Endodermal cell (in vitro differentiated cells): ENCODE measurements at regions not wholly inside any gene's neighbourhood (a gene's known extent, or its start where the extent isn't known, plus 50 kb on each side); places are given as distances from the start of the nearest gene placed in this dataset.

ENCODE experiments used
- DNase-seq: peaks from one replicate; pipeline ENCODE4 v3.0.0-alpha.2; 2017
- H3K27ac ChIP-seq: 2 replicates; pipeline ENCODE4 v1.5.1; 2013; ENCODE audit warnings: mild to moderate bottlenecking, low read depth, low read length, moderate library complexity
- H3K27me3 ChIP-seq: 2 replicates; pipeline ENCODE4 v1.6.1; 2013; ENCODE audit warnings: mild to moderate bottlenecking, low read length, moderate library complexity; ENCODE audit not compliant: insufficient read depth, control insufficient read depth, poor library complexity, severe bottlenecking
- H3K36me3 ChIP-seq: 2 replicates; pipeline ENCODE4 v1.7.0; 2013; ENCODE audit warnings: mild to moderate bottlenecking, low read length, moderate library complexity; ENCODE audit not compliant: control insufficient read depth, insufficient read depth
- H3K4me1 ChIP-seq: one replicate; pipeline ENCODE4 v1.7.0; 2013; ENCODE audit warnings: low read length; ENCODE audit not compliant: control insufficient read depth, insufficient read depth
- H3K4me3 ChIP-seq: 2 replicates; pipeline ENCODE4 v1.5.1; 2013; ENCODE audit warnings: mild to moderate bottlenecking, low read length, moderate library complexity
- H3K9ac ChIP-seq: 2 replicates; pipeline ENCODE4 v1.6.1; 2013; ENCODE audit warnings: mild to moderate bottlenecking, low read length, moderate library complexity; ENCODE audit not compliant: poor library complexity, severe bottlenecking; ENCODE audit errors: extremely low read depth
- H3K9me3 ChIP-seq: 2 replicates; pipeline ENCODE4 v1.6.1; 2013; ENCODE audit warnings: mild to moderate bottlenecking, low read length, moderate library complexity; ENCODE audit not compliant: control insufficient read depth
- H3K27ac Mint-ChIP-seq: 2 replicates; pipeline ENCODE4 v1.8.0; 2020; ENCODE audit warnings: mixed read lengths
- H3K27me3 Mint-ChIP-seq: 2 replicates; pipeline ENCODE4 v1.8.0; 2021; ENCODE audit warnings: mild to moderate bottlenecking, mixed read lengths; ENCODE audit not compliant: insufficient read depth
- H3K36me3 Mint-ChIP-seq: 2 replicates; pipeline ENCODE4 v1.8.0; 2020; ENCODE audit warnings: low read depth, mixed read lengths
- H3K4me1 Mint-ChIP-seq: 2 replicates; pipeline ENCODE4 v1.8.0; 2020; ENCODE audit warnings: mixed read lengths
- H3K4me3 Mint-ChIP-seq: 2 replicates; pipeline ENCODE4 v1.8.0; 2020; ENCODE audit warnings: mild to moderate bottlenecking, moderate library complexity, mixed read lengths
- H3K9me3 Mint-ChIP-seq: 2 replicates; pipeline ENCODE4 v1.8.0; 2020; ENCODE audit warnings: mild to moderate bottlenecking, mixed read lengths
- WGBS, 2 experiments: methylation state at CpG; one replicate each; pipeline versions ENCODE4 v1.1.5 to v1.1.7; 2013; ENCODE audit warnings: missing lambda C conversion rate in 2 of 2, mixed read lengths in 1 of 2; ENCODE audit not compliant: insufficient coverage in 1 of 2, insufficient read length in 1 of 2; 5-methylcytosine and 5-hydroxymethylcytosine counted together
- TF ChIP-seq, protein P1 (sequence below): fragments of 200-600 bp; sonication (generic); conservative IDR thresholded peaks from 2 replicates; pipeline ENCODE4 v1.5.0; 2021; ENCODE audit warnings: antibody characterized with exemption, mild to moderate bottlenecking

DNA sequence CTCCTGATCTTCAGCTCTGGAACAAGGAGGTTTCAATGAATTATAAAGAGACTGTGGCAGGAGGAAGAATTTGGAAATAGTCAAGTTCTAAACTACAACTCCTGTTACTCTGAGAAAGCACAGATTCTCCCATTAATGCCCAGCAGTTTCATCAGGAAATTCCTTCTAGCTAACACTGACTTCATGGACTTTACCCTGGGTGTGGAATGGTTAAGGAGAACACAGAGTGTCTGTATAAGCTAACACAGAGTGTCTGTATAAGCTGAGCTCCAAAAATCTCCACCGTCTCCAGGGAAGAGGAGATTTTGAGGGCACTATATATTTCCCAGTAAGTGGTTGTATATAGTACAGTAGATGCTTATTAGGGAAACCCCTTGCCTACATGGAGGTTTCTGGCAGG is 675.5 kb downstream of the XPNPEP1 start:
- WGBS, 2 experiments, result 78 to 88% methylated on average over 1 of the region's 1 CpG
- Histone ChIP-seq H3K9ac (no peak overlapping the region), H3K4me3 (no peak overlapping the region), H3K4me1 (no peaks in the 10 kb centered on the region), H3K36me3 (no peaks in the 10 kb centered on the region), H3K27ac (no peak overlapping the region), H3K9me3 (peaks cover 48% of the 10 kb centered on the region), H3K27me3 (no peaks in the 10 kb centered on the region)
- TF ChIP-seq, protein P1, sequence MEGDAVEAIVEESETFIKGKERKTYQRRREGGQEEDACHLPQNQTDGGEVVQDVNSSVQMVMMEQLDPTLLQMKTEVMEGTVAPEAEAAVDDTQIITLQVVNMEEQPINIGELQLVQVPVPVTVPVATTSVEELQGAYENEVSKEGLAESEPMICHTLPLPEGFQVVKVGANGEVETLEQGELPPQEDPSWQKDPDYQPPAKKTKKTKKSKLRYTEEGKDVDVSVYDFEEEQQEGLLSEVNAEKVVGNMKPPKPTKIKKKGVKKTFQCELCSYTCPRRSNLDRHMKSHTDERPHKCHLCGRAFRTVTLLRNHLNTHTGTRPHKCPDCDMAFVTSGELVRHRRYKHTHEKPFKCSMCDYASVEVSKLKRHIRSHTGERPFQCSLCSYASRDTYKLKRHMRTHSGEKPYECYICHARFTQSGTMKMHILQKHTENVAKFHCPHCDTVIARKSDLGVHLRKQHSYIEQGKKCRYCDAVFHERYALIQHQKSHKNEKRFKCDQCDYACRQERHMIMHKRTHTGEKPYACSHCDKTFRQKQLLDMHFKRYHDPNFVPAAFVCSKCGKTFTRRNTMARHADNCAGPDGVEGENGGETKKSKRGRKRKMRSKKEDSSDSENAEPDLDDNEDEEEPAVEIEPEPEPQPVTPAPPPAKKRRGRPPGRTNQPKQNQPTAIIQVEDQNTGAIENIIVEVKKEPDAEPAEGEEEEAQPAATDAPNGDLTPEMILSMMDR, result no peak
- no peak for DNase-seq
- Mint-ChIP-seq H3K4me1 (peaks cover 8% of the 10 kb centered on the region), H3K27ac (no peak overlapping the region), H3K36me3 (no peaks in the 10 kb centered on the region), H3K9me3 (peaks cover 7% of the 10 kb centered on the region), H3K27me3 (no peaks in the 10 kb centered on the region), H3K4me3 (no peak overlapping the region)

GRCh38 chr10:109245821-109246220 is 677.5 kb downstream of the XPNPEP1 start:
- Histone ChIP-seq H3K9ac (no peak overlapping the region), H3K27me3 (no peaks in the 10 kb centered on the region), H3K27ac (no peak overlapping the region), H3K9me3 (peaks cover 40% of the 10 kb centered on the region), H3K36me3 (no peaks in the 10 kb centered on the region), H3K4me1 (no peaks in the 10 kb centered on the region), H3K4me3 (no peak overlapping the region)
- no peaks in the 10 kb centered on the region for H3K36me3 Mint-ChIP-seq
- TF ChIP-seq, protein P1, result no peak
- peaks cover 8% of the 10 kb centered on the region for H3K4me1 Mint-ChIP-seq
- H3K27ac Mint-ChIP-seq, result no peak overlapping the region
- H3K4me3 Mint-ChIP-seq, result no peak overlapping the region
- WGBS, 2 experiments, result 52 to 100% methylated on average over 1 of the region's 1 CpG
- H3K27me3 Mint-ChIP-seq, result peaks cover 1% of the 10 kb centered on the region
- no peak for DNase-seq
- peaks cover 9% of the 10 kb centered on the region for H3K9me3 Mint-ChIP-seq

GRCh38 chr10:109239371-109239770 is 683.9 kb downstream of the XPNPEP1 start:
- H3K4me3 Mint-ChIP-seq, result no peak overlapping the region
- Histone ChIP-seq H3K9me3 (peaks cover 44% of the 10 kb centered on the region), H3K9ac (no peak overlapping the region), H3K36me3 (no peaks in the 10 kb centered on the region), H3K4me3 (no peak overlapping the region), H3K27ac (no peak overlapping the region), H3K4me1 (no peaks in the 10 kb centered on the region), H3K27me3 (no peaks in the 10 kb centered on the region)
- H3K9me3 Mint-ChIP-seq, result peaks cover 10% of the 10 kb centered on the region
- TF ChIP-seq, protein P1, result no peak
- no peaks in the 10 kb centered on the region for H3K4me1 Mint-ChIP-seq
- H3K27ac Mint-ChIP-seq, result no peak overlapping the region
- DNase-seq, result no peak
- H3K36me3 Mint-ChIP-seq, result no peaks in the 10 kb centered on the region
- H3K27me3 Mint-ChIP-seq, result peaks cover 4% of the 10 kb centered on the region
